ENCODE measurements at regions not wholly inside any gene's neighbourhood (a gene's known extent, or its start where the extent isn't known, plus 50 kb on each side); places are given as distances from the start of the nearest gene placed in this dataset.
A peak's percentile ranks its signal among the peaks of the same experiment; 100 is the strongest.

GRCh38 chr7:149624419-149625339, 127.1 kb upstream of the ZNF746 start (continued):
- TF ChIP-seq ZNF646 (CRISPR knock-in tag; IDR thresholded peaks at IDR 0.05) (no peak), ZNF615 (CRISPR knock-in tag; IDR thresholded peaks at IDR 0.05; ENCODE audit: borderline replicate concordance) (no peak), IKZF4 (CRISPR knock-in tag; IDR thresholded peaks at IDR 0.05; ENCODE audit: borderline replicate concordance, low read depth, not compliant biosample characterization) (peak; percentile 86), RBAK (CRISPR knock-in tag; IDR thresholded peaks at IDR 0.05) (no peak), ZNF138 (CRISPR knock-in tag; IDR thresholded peaks at IDR 0.05; ENCODE audit: low read depth) (peak; percentile 72), ZNF776 (CRISPR knock-in tag; IDR thresholded peaks at IDR 0.05) (peak; percentile 79), ZNF446 (CRISPR knock-in tag; IDR thresholded peaks at IDR 0.05) (peak; percentile 72; the same call in 1 of the 2 replicates), GFI1 (CRISPR knock-in tag; IDR thresholded peaks at IDR 0.05; ENCODE audit: borderline replicate concordance) (no peak), ZNF841 (CRISPR knock-in tag; IDR thresholded peaks at IDR 0.05; ENCODE audit: borderline replicate concordance) (peak; percentile 32; the same call in 1 of the 2 replicates), NPAS2 (CRISPR knock-in tag; IDR thresholded peaks at IDR 0.05; ENCODE audit: borderline replicate concordance) (no peak), ZFX (CRISPR knock-in tag; IDR thresholded peaks at IDR 0.05; ENCODE audit: low read depth) (peak; percentile 96), ZZZ3 (CRISPR knock-in tag; IDR thresholded peaks at IDR 0.05; ENCODE audit: borderline replicate concordance) (peak; percentile 80; the same call in 1 of the 2 replicates), ARNT2 (CRISPR knock-in tag; IDR thresholded peaks at IDR 0.05; ENCODE audit: low read depth) (peak; percentile 91), NFKBIZ (CRISPR knock-in tag; IDR thresholded peaks at IDR 0.05) (no peak), NR0B2 (CRISPR knock-in tag; IDR thresholded peaks at IDR 0.05) (peak; percentile 40; the same call in 1 of the 2 replicates), NBN (conservative IDR thresholded peaks at IDR 0.05) (no peak), ZNF333 (CRISPR knock-in tag; IDR thresholded peaks at IDR 0.05; ENCODE audit: borderline replicate concordance) (peak; percentile 72; the same call in 1 of the 2 replicates), MTF1 (CRISPR knock-in tag; IDR thresholded peaks at IDR 0.05) (no peak), USF2 (IDR thresholded peaks at IDR 0.05; ENCODE audit: low read depth, low read length) (no peak), USF2 (CRISPR knock-in tag; IDR thresholded peaks at IDR 0.05; ENCODE audit: borderline replicate concordance) (no peak)

Measured in HepG2 (cell line).